IPS-NIHi11 (cell line): ENCODE measurements at regions not wholly inside any gene's neighbourhood (a gene's known extent, or its start where the extent isn't known, plus 50 kb on each side); places are given as distances from the start of the nearest gene placed in this dataset.
A peak's percentile ranks its signal among the peaks of the same experiment; 100 is the strongest.

Experiments used
- DNase-seq: peaks from one replicate; pipeline ENCODE4 v3.0.0; 2012; ENCODE audit warnings: mixed read lengths, low spot score

DNA sequence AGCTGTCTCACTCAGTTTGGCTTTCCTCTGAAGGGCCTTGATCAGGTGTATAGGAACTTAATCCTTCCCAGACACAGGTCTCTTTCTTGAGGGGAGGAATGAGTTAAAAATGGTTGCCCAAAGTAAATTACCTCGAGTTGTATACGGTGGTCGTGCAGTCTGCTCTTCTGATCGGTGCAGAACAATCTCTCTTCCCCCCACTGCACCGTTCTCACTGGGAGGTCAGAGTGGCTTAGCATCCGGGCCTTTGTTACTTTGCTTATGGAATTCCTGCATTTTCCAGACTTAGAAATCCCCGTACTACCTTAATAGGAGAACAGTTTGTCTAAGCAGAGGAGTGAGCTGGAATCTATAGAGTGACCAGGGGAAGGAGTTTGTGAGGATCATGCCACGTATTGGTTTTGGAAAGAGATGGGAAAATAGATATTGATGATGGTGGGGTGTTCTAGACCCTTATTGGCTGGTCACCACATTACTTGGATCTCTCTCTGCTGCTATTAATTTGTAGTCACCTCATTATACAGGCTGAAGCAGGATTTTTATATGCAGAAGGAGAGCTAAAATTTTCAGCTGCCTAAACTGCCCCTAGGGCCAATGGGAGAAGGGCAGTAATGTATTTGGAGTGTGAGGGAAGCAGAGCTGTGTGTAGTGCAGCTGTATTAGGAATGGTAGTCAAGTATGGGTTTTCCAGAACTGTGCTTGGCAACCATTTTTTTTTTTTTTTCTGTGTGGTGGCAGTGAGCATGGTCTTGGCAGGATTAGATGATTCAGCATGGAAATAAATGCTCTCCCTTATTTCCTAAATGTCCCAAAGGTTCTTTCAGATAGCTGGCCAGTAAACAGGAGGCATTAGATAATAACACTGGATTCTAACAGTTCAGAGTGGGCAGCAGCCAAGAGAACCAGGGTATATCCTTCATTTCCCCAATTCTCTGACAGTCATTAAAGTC lies 81.5 kb downstream of the NDUFS5 start:
- DNase-seq, result peak; percentile 29

DNA sequence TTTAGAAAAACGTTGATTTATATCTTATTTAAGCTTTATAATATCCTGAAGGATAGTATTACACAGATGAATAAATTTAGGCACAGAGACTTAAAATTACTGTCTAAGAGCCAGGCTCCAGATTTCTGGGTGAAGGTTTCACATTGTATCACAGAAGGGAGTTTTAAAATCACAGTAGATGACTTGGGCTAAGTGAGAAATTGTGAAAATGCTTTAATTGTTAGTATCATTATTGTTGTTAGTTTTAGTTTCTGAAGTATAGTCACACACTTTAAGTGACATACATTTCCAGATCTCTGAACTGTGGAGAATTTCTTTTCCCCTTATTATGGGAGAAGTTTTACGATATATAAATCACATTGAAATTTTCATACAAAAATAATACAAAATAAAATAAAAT lies 83.5 kb downstream of the NDUFS5 start:
- no peak for DNase-seq

DNA sequence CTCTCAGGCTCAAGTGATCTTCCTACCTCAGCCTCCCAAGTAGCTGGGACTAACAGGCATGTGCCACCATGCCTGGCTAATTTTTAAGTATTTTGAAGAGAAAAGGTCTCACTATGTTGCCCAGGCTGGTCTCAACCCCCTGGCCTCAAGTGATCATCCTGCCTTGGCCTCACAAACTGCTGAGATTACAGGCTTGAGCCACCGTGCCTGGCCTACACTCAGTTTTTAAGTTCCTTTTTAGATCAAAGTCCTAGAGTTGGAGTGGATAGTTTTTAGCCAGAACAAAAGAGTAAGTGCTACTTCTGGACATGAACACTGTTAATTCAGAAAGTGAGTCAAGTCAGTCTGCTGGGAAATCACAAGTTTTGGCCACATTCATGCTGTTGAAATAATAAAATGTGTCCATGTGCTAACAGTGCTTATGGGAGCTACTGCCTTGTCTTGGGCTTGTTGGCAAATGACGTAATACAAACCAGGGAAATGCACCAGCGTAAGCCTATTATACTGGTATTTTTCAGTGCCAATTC lies 84.2 kb downstream of the NDUFS5 start:
- DNase-seq, result no peak

DNA sequence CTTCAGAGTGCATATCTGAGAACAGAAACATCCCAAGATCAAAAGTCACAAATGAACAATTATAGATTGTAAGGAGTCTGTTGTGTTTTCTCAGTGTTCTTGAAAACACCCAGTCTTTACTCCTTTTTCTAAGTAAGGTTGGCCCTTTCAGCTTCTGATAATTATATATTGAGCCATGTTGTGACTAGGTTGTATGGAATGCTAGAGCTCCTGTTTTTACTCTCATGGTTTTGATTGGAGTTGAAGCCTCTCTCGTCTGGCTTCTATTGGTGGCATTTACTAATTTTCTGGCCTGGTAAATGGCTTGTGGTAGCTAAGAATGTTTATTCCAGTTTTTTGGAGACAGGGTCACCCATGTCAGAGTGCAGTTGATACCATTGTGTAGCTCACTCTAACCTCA lies 84.7 kb downstream of the NDUFS5 start:
- no peak for DNase-seq

DNA sequence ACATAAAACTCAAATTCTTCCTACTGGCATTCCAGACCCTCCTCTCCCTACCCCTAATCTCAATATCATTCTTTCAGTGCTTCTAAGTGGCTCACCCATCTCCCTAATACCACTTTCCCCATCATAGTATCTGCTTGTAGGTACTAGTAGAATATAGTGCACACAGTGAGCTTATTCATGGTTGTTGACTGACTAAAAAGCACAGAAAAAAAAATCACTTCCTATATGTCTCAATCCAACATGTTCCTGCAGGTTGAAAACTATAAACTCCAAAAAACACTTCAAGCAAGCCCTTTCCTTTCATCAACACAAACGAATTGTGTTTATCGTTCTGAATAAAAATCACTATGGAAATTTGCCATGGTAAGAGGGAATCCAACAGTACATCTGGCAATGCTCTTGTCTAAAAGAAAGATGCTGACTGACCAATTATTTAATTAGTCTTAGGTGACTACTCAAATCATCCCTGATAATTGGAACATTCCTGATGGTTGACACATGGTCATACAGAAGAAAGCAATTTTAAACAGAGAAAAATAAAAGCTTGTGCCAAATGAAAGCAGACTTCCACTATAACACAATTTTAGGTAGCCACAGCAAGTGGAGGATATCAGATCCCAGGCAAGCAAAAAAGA lies 87.1 kb downstream of the NDUFS5 start:
- DNase-seq, result no peak

DNA sequence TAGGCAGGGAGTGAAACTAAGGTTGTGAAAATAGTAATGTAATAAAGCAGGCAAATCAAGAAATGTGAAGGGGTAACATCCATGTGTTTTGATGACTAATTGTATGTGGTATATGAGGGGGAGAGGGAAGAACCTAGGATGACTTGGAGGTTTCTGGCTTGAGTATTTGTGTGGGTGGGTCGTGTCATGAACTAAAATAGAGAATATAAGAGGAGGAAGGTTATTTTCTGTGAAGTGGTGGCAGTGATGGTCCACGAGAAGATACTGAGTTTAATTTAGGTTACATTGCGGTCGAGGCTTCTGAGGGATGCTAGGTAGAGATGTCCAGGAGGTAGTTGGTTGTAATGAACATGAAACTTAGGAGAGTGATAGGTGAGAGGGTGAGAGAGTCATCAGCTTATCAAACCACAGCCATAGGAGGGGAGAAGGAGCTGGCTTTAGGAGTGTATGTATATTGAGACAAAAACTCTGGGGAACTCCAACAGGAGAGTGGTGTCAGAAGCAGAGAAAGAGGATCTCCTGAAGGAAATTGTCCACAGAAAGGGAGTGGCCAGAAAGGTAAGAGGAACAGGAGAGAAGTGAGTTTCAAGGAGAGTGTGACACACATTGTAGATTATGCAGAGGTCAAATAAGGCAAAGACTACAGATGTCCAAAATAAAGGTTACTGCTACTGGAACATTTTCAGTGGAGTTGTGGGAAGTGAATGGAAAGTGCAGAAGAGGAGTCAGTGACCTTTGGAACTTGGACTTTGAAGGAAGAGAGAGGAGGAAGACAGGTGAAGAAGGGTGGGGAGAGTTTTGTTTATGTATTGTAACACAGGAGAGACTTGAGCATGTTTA lies 89.0 kb upstream of the MACF1 start:
- no peak for DNase-seq

DNA sequence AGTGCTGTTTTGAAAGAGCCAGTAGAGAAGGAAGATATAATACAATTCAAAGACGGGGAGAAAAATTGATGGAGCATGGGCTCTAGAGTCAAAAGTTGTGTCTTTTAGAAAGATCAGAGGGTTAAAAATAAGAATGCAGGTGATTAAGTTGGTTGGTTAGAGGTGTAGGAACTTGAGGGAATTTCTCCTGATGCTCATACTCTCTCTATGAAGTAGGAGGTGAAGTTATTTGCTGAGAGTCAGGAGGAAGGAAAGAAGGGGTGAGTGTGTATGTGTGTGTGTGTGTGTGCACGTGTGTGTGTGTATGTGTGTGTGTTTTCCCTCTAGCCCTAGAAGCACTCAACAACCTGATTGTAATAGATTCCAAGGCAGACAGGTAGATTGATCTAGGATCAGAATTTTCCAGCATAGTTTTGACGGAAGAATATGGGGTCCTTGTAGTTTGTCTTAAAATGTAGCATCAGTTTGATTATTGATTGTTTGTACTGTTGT lies 88.3 kb upstream of the MACF1 start:
- DNase-seq, result no peak

DNA sequence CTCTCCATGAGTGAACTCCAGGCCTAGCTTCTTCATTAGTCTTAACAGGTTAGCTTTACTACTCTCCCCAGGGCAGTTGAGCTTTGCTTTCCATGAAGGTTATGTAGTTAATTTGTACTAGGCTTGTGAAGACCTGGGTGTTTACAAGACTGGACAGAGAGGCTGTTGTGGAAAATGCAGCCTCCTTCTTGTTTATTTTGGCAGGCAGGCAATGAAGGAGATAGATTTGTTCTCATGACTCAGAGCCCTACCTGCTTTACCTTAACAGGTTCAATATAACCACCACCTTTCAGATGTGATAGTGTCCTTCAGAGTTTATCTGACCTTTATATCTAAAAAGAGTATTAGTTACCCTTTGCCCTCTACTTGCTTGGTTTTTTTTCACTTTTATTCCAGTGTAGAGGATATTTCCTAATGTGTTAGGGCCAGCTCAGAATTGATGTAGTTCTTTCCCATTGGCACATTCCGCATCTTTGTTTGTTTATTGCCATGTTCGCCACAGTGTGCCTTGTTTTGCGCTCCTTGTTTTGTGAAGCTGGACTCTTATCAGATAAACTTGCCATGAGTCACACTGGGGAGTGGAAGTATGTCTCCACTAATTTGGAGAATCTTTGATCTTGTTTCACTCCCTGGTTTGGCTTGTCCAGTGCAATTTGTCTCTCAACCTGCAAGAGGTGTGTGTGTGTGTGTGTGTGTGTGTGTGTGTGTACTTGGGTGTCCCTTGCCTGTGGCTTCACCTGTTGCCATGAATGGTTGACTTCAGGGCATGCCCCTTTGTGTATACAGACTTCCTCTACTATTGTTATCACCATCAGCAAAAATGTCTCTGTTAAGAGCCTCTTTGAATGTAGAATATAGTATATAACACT lies 87.4 kb upstream of the MACF1 start:
- DNase-seq, result no peak

DNA sequence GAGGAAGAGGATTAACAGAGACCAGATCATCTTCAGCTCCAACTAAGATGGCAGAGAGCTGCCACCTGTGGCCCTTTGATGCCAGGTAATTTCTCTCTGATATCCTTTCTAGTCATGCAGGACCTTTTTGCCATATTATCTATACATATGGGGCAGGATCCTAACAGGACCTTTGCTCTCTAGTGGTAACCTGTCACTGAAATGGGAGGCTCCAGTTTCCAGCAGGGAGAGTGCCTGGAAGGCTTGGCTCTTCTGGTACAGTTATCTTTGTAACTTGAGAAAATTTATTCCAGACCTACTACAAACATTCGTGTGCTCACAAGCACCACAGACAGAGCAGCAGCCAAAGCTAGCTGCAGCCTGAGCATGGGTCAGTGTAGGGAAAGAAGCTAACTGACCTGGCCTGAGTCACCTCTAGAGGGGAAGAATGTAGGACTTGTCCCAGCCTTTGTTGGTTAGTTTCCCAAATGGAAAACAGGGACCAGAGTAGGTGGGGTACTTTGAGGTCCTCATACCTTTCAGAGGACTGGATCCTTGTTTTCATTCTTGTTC lies 86.5 kb upstream of the MACF1 start:
- DNase-seq, result no peak

DNA sequence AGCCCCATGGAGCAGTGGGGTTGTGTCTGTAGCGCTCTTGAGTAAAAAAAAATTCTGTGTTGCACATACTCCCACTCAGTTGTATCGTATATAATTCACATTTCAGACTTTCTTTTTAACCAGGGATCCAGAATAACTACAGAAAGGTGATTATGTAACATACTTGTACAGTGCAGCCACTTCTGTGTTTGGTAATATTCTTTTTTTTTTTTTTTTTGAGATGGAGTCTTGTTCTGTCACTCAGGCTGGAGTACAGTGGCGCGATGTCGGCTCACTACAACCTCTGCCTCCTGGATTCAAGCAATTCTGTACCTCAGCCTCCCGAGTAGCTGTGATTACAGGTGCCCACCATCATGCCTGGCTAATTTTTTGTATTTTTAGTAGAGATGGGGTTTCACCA lies 82.4 kb upstream of the MACF1 start:
- DNase-seq, result no peak

DNA sequence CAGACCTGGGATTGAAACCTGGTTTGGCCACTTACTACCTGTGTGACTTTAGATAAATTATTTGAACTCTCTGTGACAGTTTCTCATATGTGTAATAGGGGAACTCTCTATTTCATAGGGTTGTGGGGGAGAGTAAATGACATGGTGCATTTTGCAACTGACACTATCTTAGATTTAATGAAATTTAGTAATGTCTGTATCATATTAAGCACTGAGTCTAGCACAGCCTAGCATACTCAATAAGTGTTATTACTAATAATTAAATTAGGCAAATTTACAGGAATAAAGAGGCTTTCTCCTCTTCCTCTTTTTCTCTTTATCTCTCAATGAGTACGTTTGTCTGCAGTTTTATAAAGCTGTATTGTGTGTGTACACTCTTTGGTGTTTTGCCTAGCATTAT lies 80.2 kb upstream of the MACF1 start:
- DNase-seq, result no peak

DNA sequence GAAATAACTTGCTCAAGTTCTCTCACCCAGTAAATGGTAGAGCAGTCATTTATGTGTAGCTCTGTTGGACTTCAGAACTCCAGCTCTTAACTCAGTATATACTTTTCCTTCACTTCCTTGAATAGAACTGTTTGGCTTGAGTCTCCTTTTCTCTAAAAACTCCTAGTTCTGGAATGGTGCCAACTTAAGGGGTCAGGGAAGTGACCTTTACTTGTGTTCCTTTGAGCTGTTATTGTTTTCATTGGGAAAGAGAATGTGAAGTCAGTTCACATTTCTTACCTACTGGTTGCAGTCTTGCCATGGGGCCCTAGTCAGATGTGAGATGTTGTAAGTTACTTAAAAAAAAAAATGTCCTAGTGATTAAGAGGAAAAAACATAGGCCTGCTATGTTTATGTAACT lies 77.0 kb upstream of the MACF1 start:
- DNase-seq, result no peak

DNA sequence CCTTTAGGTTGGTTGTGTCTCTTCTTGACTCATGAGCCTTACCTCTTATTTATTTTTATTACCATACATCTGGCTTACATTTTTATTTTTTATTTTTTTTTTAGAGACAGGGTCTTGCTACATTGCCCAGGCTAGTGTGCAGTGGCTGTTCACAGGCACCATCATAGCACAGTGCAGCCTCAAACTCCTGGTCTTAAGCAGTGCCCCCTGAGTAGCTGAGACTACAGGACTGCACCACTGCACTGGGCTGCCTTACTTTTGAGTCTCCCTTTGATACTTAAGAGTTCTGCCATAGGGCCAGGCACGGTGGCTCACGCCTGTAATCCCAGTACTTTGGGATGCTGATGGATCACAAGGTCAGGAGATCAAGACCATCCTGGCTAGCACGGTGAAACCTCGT lies 76.4 kb upstream of the MACF1 start:
- no peak for DNase-seq

DNA sequence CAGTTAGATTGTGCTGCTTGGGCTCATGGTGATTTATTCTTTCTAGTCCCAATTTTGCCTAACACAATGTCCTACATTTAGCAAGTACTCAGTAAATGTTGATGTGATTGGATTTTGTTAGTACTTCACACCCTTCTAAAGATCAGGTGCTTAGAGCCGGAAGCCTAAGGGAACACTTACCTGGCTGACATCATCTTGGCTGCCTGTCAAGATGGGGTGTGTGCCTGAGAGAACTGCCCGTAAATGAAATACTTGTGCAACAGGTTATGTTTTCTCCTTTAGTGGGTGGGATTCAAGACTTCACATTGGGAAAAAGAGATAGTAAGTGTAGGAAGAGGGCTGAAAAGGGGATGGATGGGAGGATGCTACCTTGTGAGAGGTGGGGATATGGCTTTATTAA lies 75.5 kb upstream of the MACF1 start:
- peak; percentile 53 for DNase-seq

DNA sequence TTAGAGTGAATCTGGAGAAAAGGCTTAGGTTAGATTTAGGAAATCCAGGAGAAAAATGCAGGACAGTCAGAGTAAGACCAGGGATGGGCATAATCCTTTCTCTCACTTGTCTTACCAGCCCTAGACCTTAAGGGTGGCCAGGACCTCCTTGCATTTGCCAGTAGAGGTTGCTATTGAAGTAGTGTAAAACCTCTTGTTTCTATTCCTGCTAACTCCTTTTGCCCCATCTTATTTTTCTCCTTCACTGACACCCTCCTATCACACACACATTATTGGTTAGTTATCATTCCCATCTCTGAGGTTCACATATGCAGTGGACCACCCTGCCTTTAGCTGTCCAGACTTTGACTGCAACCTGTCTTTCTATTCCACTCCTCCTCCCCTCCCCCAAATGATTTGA lies 75.0 kb upstream of the MACF1 start:
- no peak for DNase-seq

DNA sequence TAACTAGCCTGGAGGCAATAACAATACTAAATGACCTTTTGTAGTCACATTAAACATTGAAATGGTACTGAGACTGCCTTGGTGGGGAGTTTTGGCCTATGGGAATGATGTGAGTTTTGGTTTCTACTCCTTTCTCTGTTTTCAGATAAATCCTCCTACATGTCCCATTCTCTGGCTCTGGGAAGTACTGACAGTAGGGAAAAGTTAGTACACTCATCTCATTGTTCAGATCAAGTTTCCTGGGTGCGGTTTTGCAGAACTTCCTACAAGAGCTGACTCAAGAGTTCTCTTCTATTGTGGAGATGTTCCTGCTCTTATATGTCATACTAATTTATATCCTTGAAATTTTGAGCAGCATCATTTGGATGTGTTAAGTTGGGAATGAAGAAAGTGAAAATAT lies 74.2 kb upstream of the MACF1 start:
- no peak for DNase-seq

DNA sequence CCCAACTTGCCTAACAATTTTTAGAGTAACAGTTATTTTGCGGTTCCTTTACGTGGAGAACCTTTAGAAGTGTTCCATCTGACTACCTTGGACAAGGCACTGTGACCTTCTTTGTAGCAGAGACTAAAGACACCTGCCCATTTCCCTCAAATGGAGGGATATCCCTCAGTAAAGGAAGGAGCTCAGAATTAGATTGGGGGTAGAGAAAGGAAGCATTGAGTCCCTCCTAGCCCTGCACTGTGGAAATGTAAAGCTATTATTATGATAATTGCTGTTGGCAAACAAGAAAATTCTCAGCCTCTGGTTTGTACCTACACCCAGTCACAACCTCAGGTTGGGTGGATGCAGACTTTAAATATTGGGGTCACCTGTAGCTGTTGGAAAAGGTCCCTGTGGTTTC lies 72.6 kb upstream of the MACF1 start:
- no peak for DNase-seq

DNA sequence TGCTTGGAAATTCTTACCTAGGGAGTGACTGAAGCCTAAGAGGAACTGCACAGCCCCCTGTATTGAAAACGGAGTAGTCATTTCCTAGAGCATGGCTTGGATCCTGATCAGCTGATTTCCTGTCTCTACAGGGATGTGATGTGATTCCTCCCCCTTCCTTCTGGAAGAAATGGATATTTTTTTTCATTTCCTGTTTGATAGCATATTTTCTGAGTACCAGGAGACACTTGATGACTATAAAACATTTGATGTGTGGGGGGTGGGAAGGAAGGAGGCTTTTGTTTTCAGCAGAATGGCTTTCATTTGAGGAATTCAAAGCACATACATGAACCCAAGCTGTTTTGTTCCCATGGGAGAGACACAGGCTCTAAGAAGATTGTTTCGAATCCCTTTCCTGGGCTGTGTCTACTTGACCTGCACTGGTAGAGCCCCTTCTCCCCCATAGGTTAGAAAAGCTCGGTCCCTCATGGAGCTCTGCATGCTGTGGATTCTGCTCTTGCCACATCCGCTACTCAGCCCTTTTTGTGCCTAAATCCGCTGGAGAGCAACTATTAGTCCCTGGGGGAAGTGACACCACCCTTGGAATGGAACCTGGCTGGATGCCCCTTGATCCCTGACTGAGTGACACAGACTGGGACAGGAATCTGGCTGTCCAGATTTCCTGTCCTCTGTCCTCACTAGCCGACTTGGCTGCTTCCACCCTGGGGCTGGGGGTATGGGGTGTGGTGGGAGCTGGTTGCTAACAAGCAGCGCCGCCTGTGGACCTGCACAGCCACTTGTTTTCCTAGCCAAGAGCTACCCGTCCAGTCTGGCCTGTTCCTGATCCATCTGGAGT lies 71.8 kb upstream of the MACF1 start:
- peak; percentile 83 for DNase-seq

DNA sequence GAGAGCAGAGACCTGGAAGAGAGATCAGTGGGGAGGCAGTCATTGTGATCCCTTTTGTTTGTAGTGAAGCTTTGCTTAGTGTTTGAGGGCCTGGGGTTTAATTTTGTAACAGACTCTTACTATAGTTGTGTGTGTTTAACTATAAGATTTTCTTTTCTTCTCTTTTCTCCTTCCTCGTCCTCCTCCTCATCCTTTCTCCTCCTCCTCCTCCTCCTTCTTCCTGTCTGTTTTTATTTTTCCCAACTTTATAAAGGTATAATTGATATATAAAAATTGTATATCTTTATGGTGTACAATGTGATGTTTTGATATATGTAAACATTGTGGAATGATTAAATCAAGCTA lies 71.2 kb upstream of the MACF1 start:
- no peak for DNase-seq

DNA sequence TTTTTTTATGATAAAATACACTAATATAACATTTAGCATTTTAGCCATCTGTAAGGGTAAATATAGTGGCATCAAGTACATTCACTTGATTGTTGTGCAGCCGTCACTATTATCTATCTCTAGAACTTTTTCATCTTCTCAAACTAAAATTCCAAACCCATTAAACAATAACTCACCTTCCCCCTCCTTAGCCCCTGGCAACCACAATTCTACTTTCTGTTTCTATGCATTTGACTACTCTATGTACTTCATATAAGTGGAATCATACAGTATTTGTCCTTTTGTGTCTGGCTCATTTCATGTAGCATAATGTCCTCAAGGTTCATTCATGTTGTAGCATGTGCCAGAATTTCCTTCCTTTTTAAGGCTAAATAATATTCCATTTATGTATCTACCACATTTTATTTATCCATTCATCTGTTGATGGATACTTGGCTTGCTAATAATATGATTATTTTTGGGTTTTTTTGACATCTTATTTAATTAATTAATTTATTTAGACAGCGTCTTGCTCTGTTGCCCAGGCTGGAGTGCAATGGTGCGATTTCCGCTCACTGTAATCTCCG lies 69.6 kb upstream of the MACF1 start:
- DNase-seq, result no peak
